ENCODE measurements at regions not wholly inside any gene's neighbourhood (a gene's known extent, or its start where the extent isn't known, plus 50 kb on each side); places are given as distances from the start of the nearest gene placed in this dataset.

DNA sequence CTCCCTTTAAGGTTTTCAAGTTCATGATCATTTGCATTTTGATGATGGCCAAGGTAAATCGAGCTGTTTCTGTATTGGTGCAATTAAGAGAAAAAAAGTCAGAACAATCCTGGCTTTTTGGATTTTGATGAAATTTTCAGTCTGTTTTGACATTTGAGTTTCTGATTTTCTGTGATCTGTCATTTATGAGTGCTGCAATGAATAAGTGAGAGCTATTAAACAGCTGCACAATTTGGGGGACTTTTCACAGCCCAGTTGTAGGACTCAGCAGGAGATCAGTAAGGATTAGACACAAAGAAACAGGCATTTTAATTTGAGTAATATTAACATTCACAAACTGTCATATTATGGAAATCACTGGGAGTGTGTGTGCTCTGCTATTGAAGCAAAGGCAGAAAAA is 452.9 kb upstream of the CXADR start:
- TF ChIP-seq, protein P1, sequence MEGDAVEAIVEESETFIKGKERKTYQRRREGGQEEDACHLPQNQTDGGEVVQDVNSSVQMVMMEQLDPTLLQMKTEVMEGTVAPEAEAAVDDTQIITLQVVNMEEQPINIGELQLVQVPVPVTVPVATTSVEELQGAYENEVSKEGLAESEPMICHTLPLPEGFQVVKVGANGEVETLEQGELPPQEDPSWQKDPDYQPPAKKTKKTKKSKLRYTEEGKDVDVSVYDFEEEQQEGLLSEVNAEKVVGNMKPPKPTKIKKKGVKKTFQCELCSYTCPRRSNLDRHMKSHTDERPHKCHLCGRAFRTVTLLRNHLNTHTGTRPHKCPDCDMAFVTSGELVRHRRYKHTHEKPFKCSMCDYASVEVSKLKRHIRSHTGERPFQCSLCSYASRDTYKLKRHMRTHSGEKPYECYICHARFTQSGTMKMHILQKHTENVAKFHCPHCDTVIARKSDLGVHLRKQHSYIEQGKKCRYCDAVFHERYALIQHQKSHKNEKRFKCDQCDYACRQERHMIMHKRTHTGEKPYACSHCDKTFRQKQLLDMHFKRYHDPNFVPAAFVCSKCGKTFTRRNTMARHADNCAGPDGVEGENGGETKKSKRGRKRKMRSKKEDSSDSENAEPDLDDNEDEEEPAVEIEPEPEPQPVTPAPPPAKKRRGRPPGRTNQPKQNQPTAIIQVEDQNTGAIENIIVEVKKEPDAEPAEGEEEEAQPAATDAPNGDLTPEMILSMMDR (IDR thresholded peaks at IDR 0.05; ENCODE audit: extremely low read depth, low read depth, low read length) = no peak
- Histone ChIP-seq H3K9me3 (ENCODE audit: low read depth, low read length) (no peaks in the 10 kb centered on the region), H3K4me1 (ENCODE audit: insufficient read depth, low read length) (no peaks in the 10 kb centered on the region), H3K27me3 (ENCODE audit: insufficient read depth, low read length) (no peaks in the 10 kb centered on the region), H3K79me2 (ENCODE audit: insufficient read depth, low read length) (no peaks in the 10 kb centered on the region), H4K20me1 (ENCODE audit: insufficient read depth, low read length) (no peaks in the 10 kb centered on the region), H2AFZ (ENCODE audit: low read length) (no peak overlapping the region), H3K4me2 (ENCODE audit: insufficient read depth, low read length) (no peak overlapping the region), H3K4me3 (ENCODE audit: insufficient read depth, low read length) (no peak overlapping the region), H3K36me3 (ENCODE audit: insufficient read depth, low read length) (no peaks in the 10 kb centered on the region), H3K27ac (ENCODE audit: low read depth, low read length) (no peak overlapping the region)
- DNase-seq (ENCODE audit: insufficient read length, low spot score, missing footprints) = no peak

GRCh38 chr21:17066006-17066405 is 446.8 kb upstream of the CXADR start:
- DNase-seq (ENCODE audit: insufficient read length, low spot score, missing footprints) = no peak
- no peak overlapping the region for H3K4me3 ChIP-seq (ENCODE audit: insufficient read depth, low read length)
- TF ChIP-seq, protein P1 (IDR thresholded peaks at IDR 0.05; ENCODE audit: extremely low read depth, low read depth, low read length) = no peak

DNA sequence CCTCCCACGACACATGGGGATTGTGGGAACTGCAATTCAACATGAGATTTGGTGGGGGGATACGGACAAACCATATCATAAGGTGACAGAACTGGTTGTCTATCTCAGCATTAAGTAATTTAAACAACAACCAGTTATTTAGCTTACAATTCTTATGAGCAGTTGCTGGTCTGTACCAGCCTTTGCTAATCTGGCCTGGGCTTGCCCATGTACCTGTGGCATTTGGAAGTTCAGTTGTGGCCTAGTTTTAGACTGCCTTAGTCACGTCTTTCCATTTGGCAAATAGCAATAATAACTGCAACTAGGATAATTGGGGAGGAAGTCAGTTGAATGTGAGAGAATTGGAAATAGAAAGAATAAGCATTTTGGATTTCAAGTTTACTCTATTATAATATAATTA is 441.8 kb upstream of the CXADR start:
- no peaks in the 10 kb centered on the region for H3K4me1 ChIP-seq (ENCODE audit: insufficient read depth, low read length)
- H3K27me3 ChIP-seq (ENCODE audit: insufficient read depth, low read length) = no peaks in the 10 kb centered on the region
- TF ChIP-seq, protein P1 (IDR thresholded peaks at IDR 0.05; ENCODE audit: extremely low read depth, low read depth, low read length) = no peak
- no peaks in the 10 kb centered on the region for H4K20me1 ChIP-seq (ENCODE audit: insufficient read depth, low read length)
- no peak overlapping the region for H3K4me3 ChIP-seq (ENCODE audit: insufficient read depth, low read length)
- H3K4me2 ChIP-seq (ENCODE audit: insufficient read depth, low read length) = no peak overlapping the region
- no peaks in the 10 kb centered on the region for H3K36me3 ChIP-seq (ENCODE audit: insufficient read depth, low read length)
- H3K27ac ChIP-seq (ENCODE audit: low read depth, low read length) = no peak overlapping the region
- no peak for DNase-seq (ENCODE audit: insufficient read length, low spot score, missing footprints)
- no peaks in the 10 kb centered on the region for H3K9me3 ChIP-seq (ENCODE audit: low read depth, low read length)
- H3K79me2 ChIP-seq (ENCODE audit: insufficient read depth, low read length) = no peaks in the 10 kb centered on the region
- no peak overlapping the region for H2AFZ ChIP-seq (ENCODE audit: low read length)

More at GRCh38 chr21:17066006-17066405, 446.8 kb upstream of the CXADR start:
- Histone ChIP-seq H4K20me1 (ENCODE audit: insufficient read depth, low read length) (no peaks in the 10 kb centered on the region), H3K9me3 (ENCODE audit: low read depth, low read length) (no peaks in the 10 kb centered on the region), H3K27me3 (ENCODE audit: insufficient read depth, low read length) (no peaks in the 10 kb centered on the region), H3K36me3 (ENCODE audit: insufficient read depth, low read length) (no peaks in the 10 kb centered on the region), H3K4me1 (ENCODE audit: insufficient read depth, low read length) (no peaks in the 10 kb centered on the region), H3K79me2 (ENCODE audit: insufficient read depth, low read length) (no peaks in the 10 kb centered on the region), H3K27ac (ENCODE audit: low read depth, low read length) (no peak overlapping the region), H2AFZ (ENCODE audit: low read length) (no peak overlapping the region), H3K4me2 (ENCODE audit: insufficient read depth, low read length) (no peak overlapping the region)

DNA sequence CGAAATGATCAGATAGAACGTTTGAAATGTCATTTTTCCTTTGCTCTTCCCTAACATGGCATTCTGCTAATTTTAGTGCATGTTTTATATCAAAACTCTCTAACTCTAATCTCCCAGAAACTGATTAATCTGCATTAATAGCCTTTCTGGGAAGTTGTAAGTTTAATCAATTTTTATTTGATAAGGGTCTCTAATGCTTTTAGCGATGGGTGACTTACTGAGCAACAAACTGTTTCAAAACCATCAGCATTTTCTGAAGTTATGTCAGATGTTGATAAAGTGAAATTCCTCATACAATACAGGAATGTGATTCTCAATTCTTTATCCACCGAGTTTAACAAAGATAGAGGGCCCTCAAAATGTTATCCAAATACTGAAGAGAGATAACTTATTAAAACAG is 431.6 kb upstream of the CXADR start:
- DNase-seq (ENCODE audit: insufficient read length, low spot score, missing footprints) = no peak
- no peak overlapping the region for H2AFZ ChIP-seq (ENCODE audit: low read length)
- no peaks in the 10 kb centered on the region for H3K4me1 ChIP-seq (ENCODE audit: insufficient read depth, low read length)
- H4K20me1 ChIP-seq (ENCODE audit: insufficient read depth, low read length) = no peaks in the 10 kb centered on the region
- no peak overlapping the region for H3K4me2 ChIP-seq (ENCODE audit: insufficient read depth, low read length)
- H3K79me2 ChIP-seq (ENCODE audit: insufficient read depth, low read length) = no peaks in the 10 kb centered on the region
- no peak overlapping the region for H3K27ac ChIP-seq (ENCODE audit: low read depth, low read length)
- TF ChIP-seq, protein P1 (IDR thresholded peaks at IDR 0.05; ENCODE audit: extremely low read depth, low read depth, low read length) = no peak
- H3K27me3 ChIP-seq (ENCODE audit: insufficient read depth, low read length) = no peaks in the 10 kb centered on the region
- no peaks in the 10 kb centered on the region for H3K36me3 ChIP-seq (ENCODE audit: insufficient read depth, low read length)
- H3K9me3 ChIP-seq (ENCODE audit: low read depth, low read length) = no peaks in the 10 kb centered on the region
- H3K4me3 ChIP-seq (ENCODE audit: insufficient read depth, low read length) = no peak overlapping the region
